ENCODE measurements at regions not wholly inside any gene's neighbourhood (a gene's known extent, or its start where the extent isn't known, plus 50 kb on each side); places are given as distances from the start of the nearest gene placed in this dataset.

DNA sequence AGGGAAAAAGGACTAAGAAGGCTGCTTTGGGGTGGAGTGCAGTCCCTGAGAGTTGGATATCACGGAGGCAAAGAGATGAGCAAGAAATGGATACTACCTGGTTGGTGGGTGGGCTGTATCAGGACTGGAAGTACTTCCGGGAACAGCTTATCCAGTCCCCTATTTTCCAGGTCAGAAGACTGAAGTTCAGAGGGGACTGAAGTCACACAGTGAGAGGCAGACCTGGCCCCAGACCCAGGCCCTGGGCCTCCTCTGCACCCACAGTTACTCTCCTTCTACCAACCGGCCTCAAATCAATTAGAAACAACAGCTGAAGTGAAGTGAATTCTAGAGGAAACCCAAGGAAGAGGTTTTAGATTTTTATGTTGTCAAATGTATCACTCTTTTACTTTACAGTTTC is 93.6 kb upstream of the ALDH1B1 start:
- Histone ChIP-seq H3K4me1 (ENCODE audit: insufficient read depth) (0 out of 2 replicates have a peak, but pooled peaks cover 4% of the 10 kb centered on the region), H3K27ac (ENCODE audit: low read depth) (no peak overlapping the region), H3K36me3 (ENCODE audit: insufficient read depth) (no peaks in the 10 kb centered on the region), H3K4me3 (no peak overlapping the region), H4K20me1 (replicated peaks; ENCODE audit: insufficient read depth) (no peaks in the 10 kb centered on the region), H3K4me2 (no peak overlapping the region), H2AFZ (no peak overlapping the region), H3K79me2 (replicated peaks; ENCODE audit: insufficient read depth) (no peaks in the 10 kb centered on the region), H3K27me3 (ENCODE audit: insufficient read depth) (no peaks in the 10 kb centered on the region), H3F3A (replicated peaks; ENCODE audit: low read depth) (no peaks in the 10 kb centered on the region), H3K9me2 (ENCODE audit: insufficient read depth) (no peaks in the 10 kb centered on the region)
- TF ChIP-seq REST (IDR thresholded peaks at IDR 0.05; ENCODE audit: unreplicated experiment), result no peak
- TF ChIP-seq, protein P1, sequence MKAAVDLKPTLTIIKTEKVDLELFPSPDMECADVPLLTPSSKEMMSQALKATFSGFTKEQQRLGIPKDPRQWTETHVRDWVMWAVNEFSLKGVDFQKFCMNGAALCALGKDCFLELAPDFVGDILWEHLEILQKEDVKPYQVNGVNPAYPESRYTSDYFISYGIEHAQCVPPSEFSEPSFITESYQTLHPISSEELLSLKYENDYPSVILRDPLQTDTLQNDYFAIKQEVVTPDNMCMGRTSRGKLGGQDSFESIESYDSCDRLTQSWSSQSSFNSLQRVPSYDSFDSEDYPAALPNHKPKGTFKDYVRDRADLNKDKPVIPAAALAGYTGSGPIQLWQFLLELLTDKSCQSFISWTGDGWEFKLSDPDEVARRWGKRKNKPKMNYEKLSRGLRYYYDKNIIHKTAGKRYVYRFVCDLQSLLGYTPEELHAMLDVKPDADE (IDR thresholded peaks at IDR 0.05), result no peak
- TF ChIP-seq JUNB (IDR thresholded peaks at IDR 0.05; ENCODE audit: unreplicated experiment), result no peak
- TF ChIP-seq STAT1 (IDR thresholded peaks at IDR 0.05; ENCODE audit: unreplicated experiment), result no peak
- no peak for TF ChIP-seq CREB1 (CRISPR knock-in tag; IDR thresholded peaks at IDR 0.05; ENCODE audit: low read depth)
- no peak for TF ChIP-seq ZNF114 (CRISPR knock-in tag; IDR thresholded peaks at IDR 0.05)
- no peak for TF ChIP-seq ZNF331 (CRISPR knock-in tag; IDR thresholded peaks at IDR 0.05; ENCODE audit: low read depth)
- no peak for TF ChIP-seq EZH2phosphoT487 (IDR thresholded peaks at IDR 0.05; ENCODE audit: unreplicated experiment)
- no peak for ATAC-seq
- Mint-ChIP-seq H3K36me3 (ENCODE audit: low read depth) (no peaks in the 10 kb centered on the region), H3K4me3 (no peak overlapping the region), H3K9me3 (no peaks in the 10 kb centered on the region; the same call in 2 of the 3 replicates), H3K27ac (no peak overlapping the region), H3K4me1 (peaks cover 10% of the 10 kb centered on the region; the same call in 2 of the 3 replicates), H3K27me3 (ENCODE audit: insufficient read depth, low read depth, poor library complexity) (peaks cover 9% of the 10 kb centered on the region)
- DNase-seq (ENCODE audit: low spot score), result no peak

DNA sequence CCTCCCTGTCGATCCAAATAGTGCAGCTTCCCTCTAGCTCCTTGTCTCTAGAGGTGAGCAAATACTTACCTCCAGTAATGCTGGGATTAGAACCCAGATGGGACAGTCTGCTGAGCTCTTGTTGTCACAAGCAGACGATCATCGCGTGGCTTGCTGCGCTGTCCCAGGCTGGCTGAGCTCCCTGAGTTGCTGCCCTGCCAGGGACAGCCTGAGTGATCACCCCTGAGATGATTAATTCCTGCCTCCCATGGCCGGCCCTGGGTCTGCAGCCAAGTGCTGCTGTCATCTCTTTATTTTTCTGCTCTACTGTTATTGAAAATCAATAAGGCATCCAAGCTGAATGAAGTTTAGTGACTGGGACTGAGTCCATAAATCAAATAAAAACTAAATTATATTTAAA is 94.0 kb upstream of the ALDH1B1 start:
- H3K4me1 Mint-ChIP-seq, result peaks cover 10% of the 10 kb centered on the region; the same call in 2 of the 3 replicates
- H3K4me3 ChIP-seq, result no peak overlapping the region
- TF ChIP-seq, protein P1 (IDR thresholded peaks at IDR 0.05), result no peak
- TF ChIP-seq REST (IDR thresholded peaks at IDR 0.05; ENCODE audit: unreplicated experiment), result no peak

More for the DNA sequence above, 94.0 kb upstream of the ALDH1B1 start:
- Histone ChIP-seq H3K27ac (ENCODE audit: low read depth) (no peak overlapping the region), H3K36me3 (ENCODE audit: insufficient read depth) (no peaks in the 10 kb centered on the region), H4K20me1 (replicated peaks; ENCODE audit: insufficient read depth) (no peaks in the 10 kb centered on the region), H3K4me1 (ENCODE audit: insufficient read depth) (0 out of 2 replicates have a peak, but pooled peaks cover 4% of the 10 kb centered on the region), H3F3A (replicated peaks; ENCODE audit: low read depth) (no peaks in the 10 kb centered on the region), H3K27me3 (ENCODE audit: insufficient read depth) (no peaks in the 10 kb centered on the region), H3K4me2 (no peak overlapping the region), H2AFZ (no peak overlapping the region), H3K79me2 (replicated peaks; ENCODE audit: insufficient read depth) (no peaks in the 10 kb centered on the region), H3K9me2 (ENCODE audit: insufficient read depth) (no peaks in the 10 kb centered on the region)
- no peaks in the 10 kb centered on the region; the same call in 2 of the 3 replicates for H3K9me3 Mint-ChIP-seq
- H3K27me3 Mint-ChIP-seq (ENCODE audit: insufficient read depth, low read depth, poor library complexity), result peaks cover 9% of the 10 kb centered on the region
- no peak overlapping the region for H3K27ac Mint-ChIP-seq
- ATAC-seq, result peak; percentile 63
- DNase-seq (ENCODE audit: low spot score), result no peak
- no peaks in the 10 kb centered on the region for H3K36me3 Mint-ChIP-seq (ENCODE audit: low read depth)
- H3K4me3 Mint-ChIP-seq, result no peak overlapping the region

Data from GM23338 (cell line).